HCT116 (cell line): ENCODE measurements at regions not wholly inside any gene's neighbourhood (a gene's known extent, or its start where the extent isn't known, plus 50 kb on each side); places are given as distances from the start of the nearest gene placed in this dataset.

Source experiments
- ATAC-seq: fragments of 200-7000 bp; cut with Tn5 transposase; 2 replicates; pipeline ENCODE4 v1.9.1; 2020; ENCODE audit warnings: mild to moderate bottlenecking, moderate library complexity
- BruUV-seq: library from RNA; stranded (reverse); fragments of 400-500 nt; replicated peaks from 2 replicates; lab custom pipeline; 2021; lab: Mats Ljungman, UMichigan
- CTCF ChIA-PET: fragments of 300-600 bp; sonication (Branson Sonifier 250); formaldehyde crosslinking; loops from one replicate; lab custom pipeline; 2021; ENCODE audit warnings: antibody characterized with exemption; lab: Charles Lee
- POLR2A ChIA-PET: fragments of 300-600, 350-600 bp; sonication (Branson Sonifier 250); formaldehyde crosslinking; loops from one replicate; lab custom pipeline; 2021; ENCODE audit warnings: antibody characterized with exemption; lab: Charles Lee
- RAD21 ChIA-PET, 2 experiments: fragments of 300-600 bp; sonication (Branson Sonifier 250); formaldehyde crosslinking; loops; one replicate each; lab custom pipeline; 2023; ENCODE audit warnings: low total read pairs in 2 of 2; ENCODE audit not compliant: uncharacterized antibody in 2 of 2, unreplicated experiment in 2 of 2, low non-redundant PET in 1 of 2; lab: Charles Lee
- DNase-seq: peaks from one replicate; pipeline ENCODE4 v3.0.0-alpha.2; 2010; ENCODE audit warnings: low read depth, low spot score
- H2AFZ ChIP-seq: fragments of 200-600 bp; shearing (Covaris generic), sonication (generic); 2 replicates; pipeline ENCODE4 v1.6.1; 2017; ENCODE audit warnings: low read depth, mixed run types, mixed read lengths, antibody characterized with exemption, low read length; ENCODE audit not compliant: poor library complexity, severe bottlenecking
- H3K27ac ChIP-seq: 2 replicates; pipeline ENCODE4 v1.5.1; 2012; ENCODE audit warnings: low read depth, low read length
- H3K27me3 ChIP-seq: fragments of 200-600 bp; sonication (generic); 2 replicates; pipeline ENCODE4 v1.6.1; 2016; ENCODE audit warnings: mixed run types, low read length, mixed read lengths; ENCODE audit not compliant: insufficient read depth
- H3K36me3 ChIP-seq, 2 experiments: fragments of 200-500 bp in 1 of 2; fragments of 200-600 bp in 1 of 2; sonication (Bioruptor generic) in 1 of 2; sonication (generic) in 1 of 2; 2 replicates each; pipeline versions ENCODE4 v1.5.1 to v1.6.1; 2014 to 2016; ENCODE audit warnings: low read length in 2 of 2, inconsistent platforms in 1 of 2, mixed read lengths in 1 of 2, mixed run types in 1 of 2; ENCODE audit not compliant: insufficient read depth in 2 of 2, control insufficient read depth in 1 of 2
- H3K4me1 ChIP-seq, 2 experiments: fragments of 200-600 bp in 1 of 2; sonication (generic) in 1 of 2; 2 replicates each; pipeline versions ENCODE4 v1.5.1 to v1.6.1; 2012 to 2017; ENCODE audit warnings: low read length in 2 of 2, inconsistent platforms in 1 of 2, mild to moderate bottlenecking in 1 of 2, mixed read lengths in 1 of 2, mixed run types in 1 of 2, moderate library complexity in 1 of 2; ENCODE audit not compliant: insufficient read depth in 2 of 2, control insufficient read depth in 1 of 2
- H3K4me2 ChIP-seq: fragments of 200-600 bp; sonication (generic); 2 replicates; pipeline ENCODE4 v1.6.1; 2017; ENCODE audit warnings: mixed run types, low read length, mixed read lengths
- H3K4me3 ChIP-seq, 2 experiments: fragments of 200-600 bp in 1 of 2; sonication (generic) in 1 of 2; replicated peaks in 1 of 2; 2 replicates each; pipeline ENCODE4 v1.5.1; 2011 to 2016; ENCODE audit warnings: low read length in 2 of 2, control low read depth in 1 of 2, low read depth in 1 of 2, mild to moderate bottlenecking in 1 of 2, mixed read lengths in 1 of 2, mixed run types in 1 of 2
- H3K79me2 ChIP-seq: fragments of 200-600 bp; sonication (generic); 2 replicates; pipeline ENCODE4 v1.6.1; 2017; ENCODE audit warnings: mild to moderate bottlenecking, mixed run types, low read length, moderate library complexity, mixed read lengths; ENCODE audit not compliant: insufficient read depth
- H3K9ac ChIP-seq: fragments of 200-600 bp; sonication (generic); 2 replicates; pipeline ENCODE4 v1.6.1; 2016; ENCODE audit warnings: low read length, mixed read lengths
- H3K9me2 ChIP-seq: fragments of 200-600 bp; sonication (generic), shearing (Covaris generic); 2 replicates; pipeline ENCODE4 v1.6.1; 2017; ENCODE audit warnings: mixed run types, mild to moderate bottlenecking, moderate library complexity; ENCODE audit not compliant: insufficient read depth
- H3K9me3 ChIP-seq, 2 experiments: fragments of 200-500 bp in 1 of 2; fragments of 200-600 bp in 1 of 2; sonication (Bioruptor generic) in 1 of 2; sonication (generic) in 1 of 2; 2 replicates each; pipeline ENCODE4 v1.6.1; 2014 to 2017; ENCODE audit warnings: low read length in 2 of 2, mixed read lengths in 2 of 2, inconsistent platforms in 1 of 2, low read depth in 1 of 2, mild to moderate bottlenecking in 1 of 2, mixed run types in 1 of 2, moderate library complexity in 1 of 2; ENCODE audit not compliant: control insufficient read depth in 1 of 2, insufficient read depth in 1 of 2
- H4K20me1 ChIP-seq: fragments of 200-600 bp; sonication (generic), shearing (Covaris generic); 2 replicates; pipeline ENCODE4 v1.6.1; 2017; ENCODE audit warnings: mixed run types, mild to moderate bottlenecking, moderate library complexity; ENCODE audit not compliant: insufficient read depth
- CBX3 ChIP-seq: IDR thresholded peaks from 2 replicates; pipeline ENCODE4 v1.6.1; 2012; ENCODE audit warnings: low read depth
- CEBPB ChIP-seq: IDR thresholded peaks from 2 replicates; pipeline ENCODE4 v1.6.1; 2012; ENCODE audit warnings: low read depth
- EZH2phosphoT487 ChIP-seq: fragments of 200-600 bp; IDR thresholded peaks from 2 replicates; pipeline ENCODE4 v1.6.1; 2018; ENCODE audit warnings: antibody characterized with exemption, borderline replicate concordance
- JUND ChIP-seq: IDR thresholded peaks from 2 replicates; pipeline ENCODE4 v1.6.1; 2012
- POLR2A ChIP-seq: IDR thresholded peaks from 2 replicates; pipeline ENCODE4 v1.7.0; 2011; ENCODE audit warnings: borderline replicate concordance; ENCODE audit not compliant: insufficient read depth, insufficient read length; ENCODE audit errors: extremely low read depth
- RAD21 ChIP-seq: IDR thresholded peaks from 2 replicates; pipeline ENCODE4 v1.6.1; 2012; ENCODE audit warnings: low read depth, mild to moderate bottlenecking
- REST ChIP-seq: IDR thresholded peaks from 2 replicates; pipeline ENCODE4 v1.6.1; 2012; ENCODE audit warnings: low read depth
- SIN3A ChIP-seq: IDR thresholded peaks from 2 replicates; pipeline ENCODE4 v1.6.1; 2012; ENCODE audit warnings: low read depth
- SRF ChIP-seq: IDR thresholded peaks from 2 replicates; pipeline ENCODE4 v1.6.1; 2012; ENCODE audit warnings: low read depth
- YY1 ChIP-seq: IDR thresholded peaks from 2 replicates; pipeline ENCODE4 v1.6.1; 2011; ENCODE audit warnings: low read length, low read depth, moderate library complexity, mild to moderate bottlenecking; ENCODE audit not compliant: insufficient replicate concordance; ENCODE audit errors: extremely low read depth
- ZBTB33 ChIP-seq: IDR thresholded peaks from 2 replicates; pipeline ENCODE4 v1.6.1; 2011; ENCODE audit warnings: mild to moderate bottlenecking, low read length, moderate library complexity; ENCODE audit not compliant: insufficient replicate concordance; ENCODE audit errors: extremely low read depth
- ZFX ChIP-seq: fragments of 450-650 bp; IDR thresholded peaks from 2 replicates; pipeline ENCODE4 v1.6.1; 2017
- ZNF274 ChIP-seq: fragments of 200-500 bp; sonication (Bioruptor generic); IDR thresholded peaks from 2 replicates; pipeline ENCODE4 v1.6.1; 2014; ENCODE audit warnings: mild to moderate bottlenecking, low read depth, low read length, inconsistent platforms
- intact Hi-C: fragments of 100-400 bp; cut with micrococcal nuclease; formaldehyde crosslinking; loops from 2 replicates; pipeline ENCODE4 v1.10.0; 2022
- TF ChIP-seq, protein P1 (sequence below): IDR thresholded peaks from 2 replicates; pipeline ENCODE4 v1.6.1; 2012

GRCh38 chr3:144067059-144067458 is 95.4 kb downstream of the DIPK2A start:
- ChIA-PET RAD21 (no interaction called here), POLR2A (no interaction called here), CTCF (no interaction called here)
- Histone ChIP-seq H3K9me2 (no peaks in the 10 kb centered on the region), H3K27ac (no peak overlapping the region), H3K4me1 (no peaks in the 10 kb centered on the region), H3K27me3 (no peaks in the 10 kb centered on the region), H3K36me3 (no peaks in the 10 kb centered on the region), H3K9ac (no peak overlapping the region), H3K4me3 (no peak overlapping the region), H3K9me3 (no peaks in the 10 kb centered on the region), H3K4me2 (no peak overlapping the region), H4K20me1 (no peaks in the 10 kb centered on the region), H3K79me2 (no peaks in the 10 kb centered on the region), H2AFZ (no peak overlapping the region)
- ATAC-seq (no peak), DNase-seq (no peak)
- BruUV-seq: no TSS peak
- intact Hi-C loops: no loop called here
- TF ChIP-seq ZNF274: no peak
- no peak for TF ChIP-seq SRF
- no peak for TF ChIP-seq ZFX
- TF ChIP-seq JUND: no peak
- no peak for TF ChIP-seq ZBTB33
- no peak for TF ChIP-seq YY1

- Histone ChIP-seq H3K79me2 (no peaks in the 10 kb centered on the region), H3K9me3 (no peaks in the 10 kb centered on the region), H2AFZ (no peak overlapping the region), H3K9ac (no peak overlapping the region), H3K36me3 (no peaks in the 10 kb centered on the region), H3K27ac (no peak overlapping the region), H4K20me1 (no peaks in the 10 kb centered on the region), H3K9me2 (no peaks in the 10 kb centered on the region), H3K27me3 (no peaks in the 10 kb centered on the region), H3K4me1 (no peaks in the 10 kb centered on the region), H3K4me3 (no peak overlapping the region), H3K4me2 (no peak overlapping the region)
- BruUV-seq: no TSS peak
- ChIA-PET POLR2A (no interaction called here), CTCF (no interaction called here), RAD21 (no interaction called here)
- intact Hi-C loops: no loop called here
- no peak for ATAC-seq
- no peak for DNase-seq
- TF ChIP-seq, protein P1, sequence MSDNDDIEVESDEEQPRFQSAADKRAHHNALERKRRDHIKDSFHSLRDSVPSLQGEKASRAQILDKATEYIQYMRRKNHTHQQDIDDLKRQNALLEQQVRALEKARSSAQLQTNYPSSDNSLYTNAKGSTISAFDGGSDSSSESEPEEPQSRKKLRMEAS: no peak
- TF ChIP-seq SIN3A (no peak), ZFX (no peak), REST (no peak), CEBPB (no peak), CBX3 (no peak), SRF (no peak), POLR2A (no peak), EZH2phosphoT487 (no peak), ZNF274 (no peak), RAD21 (no peak), YY1 (no peak)
Observed at GRCh38 chr3:144073698-144074097, 102.1 kb downstream of the DIPK2A start.
